A673 (cell line): ENCODE measurements at regions not wholly inside any gene's neighbourhood (a gene's known extent, or its start where the extent isn't known, plus 50 kb on each side); places are given as distances from the start of the nearest gene placed in this dataset.

Experiments used
- BruUV-seq: library from RNA; stranded (reverse); fragments of 400-500 nt; replicated peaks from 2 replicates; lab custom pipeline; 2021; lab: Mats Ljungman, UMichigan
- CTCF ChIA-PET: fragments of 300-600 bp; sonication (Branson Sonifier 250); formaldehyde crosslinking; loops from one replicate; lab custom pipeline; 2022; ENCODE audit warnings: antibody characterized with exemption; lab: Charles Lee
- POLR2A ChIA-PET: fragments of 300-600 bp; sonication (Branson Sonifier 250); formaldehyde crosslinking; loops from one replicate; lab custom pipeline; 2022; ENCODE audit warnings: antibody characterized with exemption; ENCODE audit not compliant: low non-redundant PET; lab: Charles Lee
- DNase-seq: peaks from one replicate; pipeline ENCODE4 v3.0.0-alpha.2; 2015; ENCODE audit warnings: low spot score
- H3K27ac ChIP-seq: fragments of 200-600 bp; sonication (generic); 2 replicates; pipeline ENCODE4 v1.5.1; 2016; ENCODE audit warnings: mixed run types, low read depth, mild to moderate bottlenecking, mixed read lengths, antibody characterized with exemption, low read length; ENCODE audit not compliant: poor library complexity, severe bottlenecking
- H3K27me3 ChIP-seq: fragments of 200-600 bp; sonication (generic); replicated peaks from 2 replicates; pipeline ENCODE4 v1.6.1; 2017; ENCODE audit warnings: mixed run types, low read depth, mild to moderate bottlenecking, mixed read lengths, antibody characterized with exemption, low read length; ENCODE audit not compliant: insufficient read depth, poor library complexity
- H3K36me3 ChIP-seq: fragments of 200-600 bp; sonication (generic); 2 replicates; pipeline ENCODE4 v1.6.1; 2016; ENCODE audit warnings: mixed run types, mild to moderate bottlenecking, mixed read lengths, antibody characterized with exemption, low read length; ENCODE audit not compliant: insufficient read depth, poor library complexity, severe bottlenecking
- H3K4me1 ChIP-seq: fragments of 200-600 bp; sonication (generic); 2 replicates; pipeline ENCODE4 v1.6.1; 2017; ENCODE audit warnings: mixed run types, mild to moderate bottlenecking, mixed read lengths, antibody characterized with exemption, low read length; ENCODE audit not compliant: insufficient read depth, poor library complexity, severe bottlenecking
- H3K4me3 ChIP-seq: fragments of 200-600 bp; sonication (generic); 2 replicates; pipeline ENCODE4 v1.5.1; 2016; ENCODE audit warnings: low read depth, mixed run types, mild to moderate bottlenecking, mixed read lengths, low read length; ENCODE audit not compliant: poor library complexity, severe bottlenecking
- H3K9me3 ChIP-seq: fragments of 200-600 bp; sonication (generic); 2 replicates; pipeline ENCODE4 v1.6.1; 2016; ENCODE audit warnings: mixed run types, low read depth, mild to moderate bottlenecking, mixed read lengths, antibody characterized with exemption, low read length; ENCODE audit not compliant: poor library complexity, severe bottlenecking
- EZH2 ChIP-seq: fragments of 200-600 bp; sonication (generic); IDR thresholded peaks from 2 replicates; pipeline ENCODE4 v1.6.1; 2017; ENCODE audit warnings: borderline replicate concordance, low read depth, mild to moderate bottlenecking, mixed read lengths, antibody characterized with exemption, low read length; ENCODE audit not compliant: poor library complexity, severe bottlenecking
- intact Hi-C: fragments of 100-400 bp; cut with micrococcal nuclease; formaldehyde crosslinking; loops from one replicate; pipeline ENCODE4 v1.10.0; 2022; ENCODE audit not compliant: unreplicated experiment
- TF ChIP-seq, protein P1 (sequence below): fragments of 300-800, 200-600 bp; sonication (generic); conservative IDR thresholded peaks from 2 replicates; pipeline ENCODE4 v1.5.1; 2017; ENCODE audit warnings: low read depth, mild to moderate bottlenecking, antibody characterized with exemption, low read length, moderate library complexity, mixed read lengths

DNA sequence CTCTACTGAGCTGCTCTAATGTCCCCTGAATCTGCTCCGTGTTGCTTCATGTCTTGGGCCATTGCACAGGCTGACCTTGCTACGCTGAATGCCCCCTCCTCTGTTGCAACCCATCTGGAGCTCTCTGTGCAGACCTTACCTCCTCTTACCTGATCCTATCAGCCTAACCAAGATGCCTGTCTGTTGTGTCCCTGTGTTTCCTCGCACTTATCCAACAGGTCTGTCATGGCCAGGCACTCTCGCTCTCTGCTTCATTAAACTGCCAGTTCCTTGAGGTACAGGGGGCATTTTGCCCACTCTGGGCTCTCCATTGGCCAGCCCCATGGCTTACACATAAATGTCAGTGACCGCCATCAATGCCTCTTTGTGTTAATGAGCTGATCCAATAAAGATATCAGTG is 277.7 kb upstream of the TSHZ3 start:
- DNase-seq, result no peak
- H3K27ac ChIP-seq, result no peak overlapping the region
- BruUV-seq, result no TSS peak
- no peaks in the 10 kb centered on the region for H3K4me1 ChIP-seq
- POLR2A ChIA-PET, result no interaction called here
- H3K27me3 ChIP-seq, result no peaks in the 10 kb centered on the region
- H3K9me3 ChIP-seq, result no peaks in the 10 kb centered on the region
- H3K4me3 ChIP-seq, result no peak overlapping the region
- intact Hi-C loops, result no loop called here
- no peaks in the 10 kb centered on the region for H3K36me3 ChIP-seq
- TF ChIP-seq, protein P1, sequence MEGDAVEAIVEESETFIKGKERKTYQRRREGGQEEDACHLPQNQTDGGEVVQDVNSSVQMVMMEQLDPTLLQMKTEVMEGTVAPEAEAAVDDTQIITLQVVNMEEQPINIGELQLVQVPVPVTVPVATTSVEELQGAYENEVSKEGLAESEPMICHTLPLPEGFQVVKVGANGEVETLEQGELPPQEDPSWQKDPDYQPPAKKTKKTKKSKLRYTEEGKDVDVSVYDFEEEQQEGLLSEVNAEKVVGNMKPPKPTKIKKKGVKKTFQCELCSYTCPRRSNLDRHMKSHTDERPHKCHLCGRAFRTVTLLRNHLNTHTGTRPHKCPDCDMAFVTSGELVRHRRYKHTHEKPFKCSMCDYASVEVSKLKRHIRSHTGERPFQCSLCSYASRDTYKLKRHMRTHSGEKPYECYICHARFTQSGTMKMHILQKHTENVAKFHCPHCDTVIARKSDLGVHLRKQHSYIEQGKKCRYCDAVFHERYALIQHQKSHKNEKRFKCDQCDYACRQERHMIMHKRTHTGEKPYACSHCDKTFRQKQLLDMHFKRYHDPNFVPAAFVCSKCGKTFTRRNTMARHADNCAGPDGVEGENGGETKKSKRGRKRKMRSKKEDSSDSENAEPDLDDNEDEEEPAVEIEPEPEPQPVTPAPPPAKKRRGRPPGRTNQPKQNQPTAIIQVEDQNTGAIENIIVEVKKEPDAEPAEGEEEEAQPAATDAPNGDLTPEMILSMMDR, result no peak
- no peak for TF ChIP-seq EZH2
- CTCF ChIA-PET, result no interaction called here

DNA sequence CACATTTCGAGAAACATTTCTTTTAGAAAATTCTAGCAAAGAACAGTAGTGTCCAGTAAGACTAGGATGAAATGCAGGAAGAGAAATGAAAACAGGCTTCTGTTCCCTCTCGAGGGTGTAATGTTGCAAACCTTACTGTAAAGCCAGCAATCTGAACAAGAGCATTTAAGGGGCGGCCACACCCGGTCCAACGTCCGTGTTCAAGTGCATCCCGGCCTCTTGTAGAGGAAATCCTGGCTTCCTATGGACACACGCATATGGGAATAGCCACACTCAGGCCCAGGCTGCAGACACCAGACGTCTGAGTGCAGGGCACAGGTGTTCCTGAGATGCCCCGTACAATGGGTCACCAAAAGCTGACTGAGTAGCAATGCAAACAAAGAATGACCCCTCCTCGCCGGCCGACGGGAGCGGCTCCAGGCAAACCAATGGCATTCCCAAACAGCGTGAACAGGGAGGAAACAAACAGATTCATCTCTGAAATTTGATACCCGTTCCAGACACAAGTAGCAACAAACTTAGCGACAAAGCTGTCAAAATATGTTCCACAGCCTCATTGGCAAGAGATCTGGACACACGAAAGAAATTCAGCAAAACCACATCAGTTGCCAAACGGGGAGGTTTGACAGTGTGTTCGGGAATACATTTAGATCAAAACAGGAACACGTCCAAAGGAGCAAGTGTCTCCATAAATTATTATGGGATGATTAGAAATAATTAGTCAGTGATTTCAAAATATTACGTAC is 278.6 kb upstream of the TSHZ3 start:
- POLR2A ChIA-PET, result no interaction called here

DNA sequence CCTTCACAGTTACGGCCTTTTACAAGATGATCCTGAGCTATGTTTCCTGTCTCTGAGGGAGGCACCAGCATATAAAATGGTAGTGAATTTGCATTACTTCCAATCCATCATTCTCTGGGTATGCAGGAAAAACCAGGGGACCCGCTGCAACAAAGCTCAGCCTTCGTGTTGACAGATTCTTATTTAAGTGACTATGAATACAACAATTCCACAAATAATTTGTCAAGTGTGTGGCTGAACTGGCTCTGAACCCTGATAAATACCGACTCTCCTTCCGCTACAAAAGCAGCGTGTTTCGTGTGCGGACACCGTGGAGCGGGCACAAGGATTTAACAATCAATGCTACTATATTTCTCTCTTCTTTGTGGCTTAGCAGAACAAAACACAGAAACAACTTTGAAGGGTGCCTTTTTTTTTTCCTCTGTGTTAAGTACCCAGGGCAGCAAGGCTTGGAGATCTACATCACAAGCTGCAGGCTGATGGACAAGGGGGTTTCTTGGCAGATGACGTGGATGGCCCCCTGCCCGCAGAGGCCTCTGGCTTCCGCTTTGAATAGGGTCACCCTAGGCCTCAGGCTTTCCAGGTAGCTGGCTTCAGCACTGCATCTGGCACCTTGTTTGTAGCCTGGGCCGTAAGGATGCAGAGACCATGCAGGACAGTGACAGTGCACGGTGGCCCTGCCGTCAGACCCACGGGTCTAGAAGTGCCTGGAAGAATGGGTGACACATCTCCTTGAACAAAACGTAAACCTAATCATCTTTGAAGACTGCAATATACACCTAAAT is 280.5 kb upstream of the TSHZ3 start:
- H3K4me1 ChIP-seq, result no peaks in the 10 kb centered on the region
- H3K27me3 ChIP-seq, result no peaks in the 10 kb centered on the region
- H3K9me3 ChIP-seq, result no peaks in the 10 kb centered on the region
- no peak overlapping the region for H3K4me3 ChIP-seq
- ChIA-PET POLR2A (no interaction called here), CTCF (interaction anchor here (0.6 kb wide), 1 partner anchor 962 kb away, joined by 3 read pairs; no protein-coding TSS in a partner anchor)
- DNase-seq, result no peak
- intact Hi-C loops, result no loop called here
- H3K36me3 ChIP-seq, result no peaks in the 10 kb centered on the region
- BruUV-seq, result no TSS peak
- no peak overlapping the region for H3K27ac ChIP-seq
- TF ChIP-seq, protein P1, result no peak
- no peak for TF ChIP-seq EZH2

More for the DNA sequence above, 278.6 kb upstream of the TSHZ3 start:
- H3K4me1 ChIP-seq, result no peaks in the 10 kb centered on the region
- TF ChIP-seq EZH2, result no peak
- TF ChIP-seq, protein P1, result no peak
- H3K36me3 ChIP-seq, result no peaks in the 10 kb centered on the region
- BruUV-seq, result no TSS peak
- H3K9me3 ChIP-seq, result no peaks in the 10 kb centered on the region
- CTCF ChIA-PET, result no interaction called here
- no peak overlapping the region for H3K27ac ChIP-seq
- intact Hi-C loops, result no loop called here
- no peak for DNase-seq
- H3K4me3 ChIP-seq, result no peak overlapping the region
- no peaks in the 10 kb centered on the region for H3K27me3 ChIP-seq
